ENCODE measurements at regions not wholly inside any gene's neighbourhood (a gene's known extent, or its start where the extent isn't known, plus 50 kb on each side); places are given as distances from the start of the nearest gene placed in this dataset.
A peak's percentile ranks its signal among the peaks of the same experiment; 100 is the strongest.

DNA sequence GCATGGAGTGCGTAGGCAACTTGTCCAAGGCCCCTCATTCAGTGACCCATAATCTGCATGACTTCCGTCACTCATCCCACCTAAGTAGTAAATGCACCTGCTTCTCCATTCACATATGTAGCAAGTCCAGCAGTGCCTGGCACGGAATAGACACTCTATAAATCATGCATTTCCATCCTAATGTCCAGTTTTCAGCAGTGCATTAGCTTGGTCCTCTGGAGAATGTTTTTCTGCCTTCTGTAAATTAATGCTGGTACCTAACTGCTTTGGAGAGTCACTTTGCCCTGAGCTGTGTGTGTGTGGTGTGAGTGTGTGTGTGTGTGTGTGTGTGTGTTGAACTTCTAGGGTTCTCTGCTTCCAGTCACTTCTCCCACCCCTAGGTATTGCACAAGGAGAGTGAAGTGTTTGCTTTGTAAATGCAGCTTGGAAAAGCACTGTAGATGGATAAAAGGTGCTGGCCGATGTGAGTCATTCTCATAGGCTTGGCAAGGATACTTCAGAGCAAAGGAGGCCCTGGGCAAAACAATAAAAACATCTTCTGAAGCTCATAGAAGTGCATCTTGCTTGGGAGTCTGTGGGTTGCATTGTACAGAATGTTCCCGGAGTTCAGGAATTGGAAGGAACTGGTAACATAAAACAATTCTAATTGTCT is 181.8 kb downstream of the KATNAL1 start:
- DNase-seq = no peak

DNA sequence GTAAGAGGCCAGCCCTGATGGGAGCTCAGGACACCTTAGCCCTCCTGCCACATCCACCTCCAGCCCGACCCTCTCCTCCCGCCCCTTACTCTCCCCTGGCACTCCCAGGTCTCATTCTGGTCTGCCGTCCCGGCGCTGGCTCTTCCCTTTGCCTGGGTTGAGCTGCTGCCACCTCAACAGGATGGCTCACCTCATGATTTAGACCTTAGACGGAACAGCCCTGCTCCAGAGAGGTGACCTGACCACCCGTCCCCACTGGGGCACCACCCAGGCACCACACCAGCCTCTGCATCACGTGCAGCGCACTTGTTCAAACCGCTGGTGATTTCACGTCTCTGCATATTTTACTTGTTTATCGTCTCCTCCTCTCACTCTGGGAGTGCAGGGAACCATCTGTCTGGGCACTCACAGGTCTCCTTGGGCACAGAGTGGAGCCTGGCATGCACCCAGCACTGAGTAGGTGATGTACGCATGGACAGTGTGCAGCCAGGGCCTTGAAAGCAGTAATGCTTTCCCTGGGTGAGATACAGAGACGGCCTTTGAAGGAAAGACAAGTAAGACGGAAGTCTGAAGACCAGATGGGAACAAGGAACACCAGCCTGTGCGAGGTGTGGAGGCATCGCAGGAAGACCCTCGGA is 183.1 kb downstream of the KATNAL1 start:
- DNase-seq = no peak

DNA sequence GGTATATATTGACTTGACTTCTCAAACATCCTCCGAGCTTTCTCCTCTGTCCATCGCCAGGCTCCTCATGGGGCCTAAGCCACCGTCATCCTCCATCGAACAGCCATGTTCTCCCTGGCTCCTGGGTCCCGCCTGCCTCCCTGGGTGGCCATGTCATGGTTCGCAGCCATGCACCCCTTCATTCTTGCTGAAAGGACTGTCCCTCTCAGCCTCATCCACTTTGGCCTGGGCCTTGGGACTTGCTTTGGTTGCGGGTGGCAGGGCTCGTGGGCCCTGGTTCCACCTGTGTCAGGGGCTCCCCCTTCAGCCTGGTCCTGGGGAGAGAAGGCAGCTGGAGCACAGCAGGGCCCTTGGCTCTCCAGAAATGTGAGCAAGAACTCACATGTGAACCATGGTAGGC is 183.8 kb downstream of the KATNAL1 start:
- no peak for DNase-seq

DNA sequence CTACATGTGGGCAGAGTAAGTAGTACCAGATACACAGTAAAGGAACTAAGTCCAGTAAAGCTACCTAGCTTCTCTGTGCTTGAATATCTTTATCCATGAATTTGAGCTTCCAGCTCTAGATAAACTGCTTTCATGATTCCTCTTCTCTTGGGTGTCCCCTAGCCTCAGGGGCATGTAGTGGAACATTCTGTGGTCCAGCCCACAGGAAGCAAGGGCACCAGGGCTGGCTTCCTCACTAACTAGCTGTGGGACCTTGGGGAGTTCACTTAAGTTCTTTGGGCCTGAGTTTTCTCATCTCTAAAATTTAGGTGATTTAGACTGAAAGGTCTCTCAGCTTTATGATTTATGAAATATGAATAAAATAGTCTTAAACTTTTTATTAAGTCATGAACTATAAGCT is 185.7 kb downstream of the KATNAL1 start:
- DNase-seq = no peak

DNA sequence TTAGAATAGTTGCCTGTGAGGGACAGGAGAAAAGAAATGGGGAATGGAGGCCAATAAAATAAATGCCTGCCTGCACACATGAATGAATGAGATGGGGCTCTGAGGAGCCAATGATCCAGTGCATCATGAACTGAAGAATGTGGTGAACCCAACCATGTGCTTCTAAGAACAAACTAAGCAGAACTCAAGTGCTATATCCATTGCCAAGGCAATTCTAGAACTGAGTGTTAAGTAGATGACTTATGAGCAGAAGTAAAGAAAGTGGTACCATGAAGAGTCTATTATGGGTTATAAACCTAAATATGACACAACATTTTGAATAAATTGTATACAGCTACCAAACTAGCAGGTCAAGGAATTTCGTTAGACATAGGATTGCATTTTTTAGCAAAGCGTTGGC is 186.1 kb downstream of the KATNAL1 start:
- DNase-seq = no peak

GRCh38 chr13:30120133-30120822 is 187.1 kb downstream of the KATNAL1 start:
- peak; percentile 21 for DNase-seq

GRCh38 chr13:30119476-30119875 is 187.9 kb downstream of the KATNAL1 start:
- peak; percentile 72 for DNase-seq

DNA sequence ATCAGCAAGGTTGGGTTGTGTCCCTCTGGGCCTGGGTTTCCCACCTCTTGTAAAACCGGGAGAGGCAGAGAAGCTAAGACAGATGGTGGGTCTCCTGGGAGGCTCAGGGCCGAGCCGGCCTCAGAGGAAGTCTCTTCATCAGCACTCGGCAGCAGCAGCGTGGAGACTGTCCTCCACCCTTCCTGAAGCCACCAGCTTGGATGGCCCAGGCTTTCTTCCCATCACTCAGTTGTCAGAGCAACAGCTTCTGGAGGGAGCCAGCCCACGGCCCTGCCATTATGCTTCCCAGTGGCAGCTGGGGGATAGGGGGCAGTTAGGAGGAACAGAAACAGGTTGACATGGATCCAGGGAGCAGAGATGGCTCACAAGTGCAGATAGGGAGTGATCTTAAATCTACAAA is 191.0 kb downstream of the KATNAL1 start:
- DNase-seq = no peak

DNA sequence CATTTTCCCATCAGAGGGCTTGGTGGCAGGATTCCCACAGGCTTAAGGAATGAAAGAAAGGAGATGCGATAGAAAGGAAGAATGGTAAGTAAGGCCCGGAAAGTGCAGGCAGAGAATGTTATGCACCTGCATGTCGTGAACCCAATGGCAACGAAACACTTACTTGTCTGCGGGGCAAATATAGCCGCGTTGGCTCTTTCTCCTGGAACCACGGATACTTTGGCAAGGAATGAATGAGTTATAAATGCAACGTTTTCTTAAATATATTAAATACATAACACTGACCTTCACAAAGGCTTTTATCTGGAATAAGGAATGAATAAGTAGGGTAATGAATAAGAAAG is 192.1 kb downstream of the KATNAL1 start:
- DNase-seq = no peak

DNA sequence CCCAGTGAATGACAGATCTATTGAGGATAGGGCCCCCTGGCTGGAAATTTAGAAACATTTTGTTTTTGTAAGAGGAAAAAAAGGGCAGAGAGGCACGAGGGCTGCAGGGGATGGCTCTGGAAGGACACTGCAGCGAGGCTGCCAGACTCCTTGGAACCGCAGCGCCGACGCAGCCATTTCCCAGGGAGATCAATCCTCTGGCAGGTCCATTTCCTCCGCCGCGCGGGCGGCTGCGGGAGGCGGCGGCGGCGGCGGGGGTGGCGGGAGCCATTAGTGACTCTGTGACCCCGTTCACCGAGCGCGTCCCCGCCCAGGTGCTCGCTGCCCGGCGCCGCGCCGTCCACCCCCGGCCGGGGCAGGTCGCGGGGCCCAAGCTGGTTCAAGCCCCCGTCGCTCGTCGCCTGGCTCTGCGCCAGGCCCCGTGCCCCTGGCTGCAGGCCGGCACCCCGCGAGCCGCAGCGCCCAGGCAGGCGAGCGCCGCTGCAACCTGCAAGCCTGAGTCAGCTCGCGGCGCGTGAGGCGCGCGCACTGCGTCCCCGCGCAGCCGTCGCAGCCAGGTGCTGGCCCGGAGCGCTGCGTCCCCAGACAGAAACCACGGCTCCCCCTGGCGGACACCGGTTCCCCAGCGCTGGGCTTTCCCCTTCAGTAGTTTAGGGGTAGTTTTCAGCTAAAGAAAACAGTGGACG is 192.6 kb downstream of the KATNAL1 start:
- DNase-seq = peak; percentile 92

DNA sequence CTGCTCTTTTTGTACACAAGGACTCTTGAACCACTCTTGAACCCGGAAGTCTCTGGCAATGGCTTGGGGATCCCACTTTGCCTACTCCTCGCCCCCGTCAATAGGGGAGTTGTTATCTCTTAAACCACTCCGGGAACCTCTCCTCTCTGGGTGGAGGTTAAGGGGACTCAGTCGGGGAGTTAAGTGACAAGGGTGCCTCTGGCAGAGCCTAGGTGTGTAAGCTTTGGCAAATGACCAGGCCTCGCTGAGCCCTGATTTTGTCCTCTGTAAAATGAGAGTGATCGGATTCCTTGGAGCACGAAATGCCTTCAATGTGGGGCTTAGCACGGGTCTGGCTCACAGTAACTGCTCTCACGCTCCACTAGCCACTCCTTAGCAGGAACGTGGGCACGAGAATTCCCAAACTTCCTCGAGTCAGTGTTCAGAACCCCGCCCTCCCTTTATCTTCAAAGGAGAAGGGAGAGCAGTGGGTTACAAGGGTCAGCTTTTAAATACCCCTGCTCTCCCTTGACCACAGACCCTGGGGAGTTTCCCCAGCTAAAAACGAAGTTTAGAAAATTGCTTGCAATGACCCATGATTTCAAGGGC is 193.3 kb downstream of the KATNAL1 start:
- DNase-seq = no peak

- DNase-seq = no peak
Observed at GRCh38 chr13:30113551-30113950, 193.8 kb downstream of the KATNAL1 start.

DNA sequence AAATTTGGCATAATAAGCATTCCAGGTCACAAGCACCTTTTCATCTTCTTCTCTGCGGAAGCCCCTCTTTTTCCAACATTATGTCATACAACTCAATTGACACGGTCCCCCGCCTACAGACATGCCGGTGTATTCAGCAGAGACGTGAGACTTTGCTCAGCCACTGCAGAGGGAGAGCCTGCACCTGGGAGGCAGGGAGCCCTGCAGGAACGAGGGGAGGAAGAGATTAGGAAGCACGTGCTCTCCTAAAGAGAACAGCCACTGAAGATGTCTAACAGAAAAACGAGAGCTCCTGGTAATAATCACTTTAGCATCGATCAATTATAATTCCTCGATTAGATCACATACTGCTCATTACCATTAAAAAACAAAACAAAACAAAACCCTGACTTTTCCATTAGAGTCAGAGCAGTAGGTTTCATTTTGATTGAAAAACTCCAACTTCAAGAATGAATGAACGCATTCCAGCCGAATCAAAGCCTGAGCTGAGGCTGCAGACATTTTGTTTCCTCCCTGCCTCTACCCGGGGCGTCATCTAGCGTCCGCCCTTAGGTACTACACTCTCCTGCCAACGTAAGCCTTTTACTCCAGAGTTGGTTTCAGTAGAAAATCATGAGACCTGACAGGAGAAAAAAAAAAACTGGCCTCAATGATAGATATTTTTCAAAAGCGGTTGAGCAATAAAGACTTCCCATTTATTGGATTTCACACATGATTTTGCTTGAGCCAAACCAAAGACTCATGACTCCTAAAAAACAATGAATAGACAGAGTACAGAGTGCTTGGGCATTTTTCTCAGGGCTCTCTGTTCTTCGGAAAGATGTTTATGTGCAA is 194.5 kb downstream of the KATNAL1 start:
- DNase-seq = peak; percentile 85

GRCh38 chr13:30111810-30112209 is 195.5 kb downstream of the KATNAL1 start:
- DNase-seq = peak; percentile 13

DNA sequence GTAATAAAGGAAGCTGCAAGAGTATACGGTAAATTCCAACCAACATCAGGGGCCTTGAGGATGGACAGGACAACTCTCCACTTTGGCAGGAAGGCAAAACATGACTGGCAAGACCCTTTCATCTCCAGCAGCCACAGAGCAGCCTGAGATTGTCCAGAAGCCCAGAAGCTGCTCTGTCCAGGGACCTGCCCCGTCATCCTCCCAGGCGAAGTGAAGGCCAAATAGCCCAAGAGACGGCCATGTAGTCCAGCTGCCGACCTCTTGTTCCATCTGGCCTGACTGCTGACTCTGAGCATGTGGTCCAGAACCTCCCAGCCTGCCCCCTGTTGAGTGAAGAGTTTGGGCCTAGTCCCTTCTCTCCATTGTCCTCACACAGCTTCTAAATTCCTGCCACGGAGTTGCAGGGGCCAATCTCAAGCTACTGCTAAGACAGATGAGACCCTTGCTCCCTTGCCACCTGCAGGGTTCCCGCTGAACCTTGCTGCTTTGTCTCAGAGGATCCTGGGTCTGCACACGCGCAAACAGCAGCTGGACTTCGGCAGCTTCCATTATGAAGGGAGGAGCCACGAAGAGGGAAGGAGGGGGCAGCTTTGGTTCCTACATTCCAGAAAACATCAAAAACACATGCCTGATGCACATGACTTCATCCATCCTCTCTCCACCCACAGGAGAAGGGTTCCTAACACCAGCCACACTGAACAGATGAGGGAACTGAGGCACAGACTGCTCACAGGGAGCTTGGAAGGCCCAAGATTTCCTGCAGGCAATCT is 196.9 kb downstream of the KATNAL1 start:
- no peak for DNase-seq

DNA sequence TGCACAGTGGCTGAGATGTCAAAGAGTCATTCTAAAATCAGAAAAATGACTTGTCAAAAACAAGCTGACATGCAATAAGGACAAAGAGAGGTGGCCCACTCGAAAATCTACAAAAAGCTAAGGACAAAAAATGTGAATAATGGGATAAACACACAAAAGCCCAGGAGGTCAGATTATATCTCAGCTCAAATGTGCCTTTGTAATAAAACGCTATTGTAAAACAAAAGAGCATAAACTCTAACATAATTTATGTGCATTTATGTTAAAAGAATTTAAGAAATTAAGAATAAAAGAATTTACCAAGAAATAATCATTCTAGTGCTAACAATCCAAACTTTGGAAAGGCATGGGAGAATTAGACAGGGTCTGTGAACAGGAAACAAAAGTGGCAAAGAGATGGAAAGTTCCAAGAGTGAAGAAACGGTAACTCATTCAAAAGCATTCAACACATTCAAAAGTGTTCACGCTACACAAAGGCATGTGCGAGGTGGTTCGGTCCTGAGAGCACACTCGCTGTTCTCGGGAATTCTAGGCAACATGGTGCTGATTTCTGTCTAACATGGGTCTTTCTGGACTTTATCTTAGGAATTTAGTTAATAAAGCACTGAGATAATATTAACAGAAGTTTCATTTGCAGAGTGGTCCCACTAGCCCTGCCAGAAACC is 197.7 kb downstream of the KATNAL1 start:
- DNase-seq = no peak

GRCh38 chr13:30108913-30109237 is 198.5 kb downstream of the KATNAL1 start:
- DNase-seq = no peak

- DNase-seq = no peak
Observed at GRCh38 chr13:30108216-30108912, 199.0 kb downstream of the KATNAL1 start.

DNA sequence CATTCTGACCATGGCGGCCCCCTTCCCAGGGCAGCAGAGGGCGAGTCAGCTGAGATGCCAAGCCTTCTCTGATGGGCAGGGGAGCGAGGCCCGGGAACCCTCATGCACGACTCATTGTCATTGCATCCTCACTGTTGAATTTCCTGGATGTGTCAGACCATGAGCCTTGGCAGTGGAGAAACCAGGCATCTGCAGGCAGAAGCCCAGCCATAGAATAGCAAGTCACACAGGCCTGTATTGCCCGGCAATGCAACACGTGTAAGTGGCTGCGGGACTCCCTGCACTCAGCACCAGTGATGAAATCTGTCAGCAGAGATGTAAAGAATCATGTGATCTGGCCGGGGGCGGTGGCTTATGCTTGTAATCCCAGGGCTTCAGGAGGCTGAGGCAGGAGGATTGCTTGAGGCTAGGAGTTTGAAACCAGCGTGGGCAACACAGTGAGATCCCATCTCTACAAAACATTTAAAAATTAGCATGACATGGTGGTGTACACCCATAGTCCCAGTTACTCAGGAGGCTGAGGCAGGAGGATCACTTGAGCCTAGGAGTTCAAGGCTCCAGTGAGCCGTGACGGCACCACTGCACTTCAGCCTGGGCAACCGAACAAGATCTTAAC is 199.7 kb downstream of the KATNAL1 start:
- DNase-seq = no peak

- DNase-seq = no peak
Observed at GRCh38 chr13:30107121-30107520, 200.2 kb downstream of the KATNAL1 start.
